Neural cell (in vitro differentiated cells): ENCODE measurements at regions not wholly inside any gene's neighbourhood (a gene's known extent, or its start where the extent isn't known, plus 50 kb on each side); places are given as distances from the start of the nearest gene placed in this dataset.

Experiments used
- H2AFZ ChIP-seq: fragments of 200-600, 300-800 bp; sonication (generic), shearing (Covaris generic); 2 replicates; pipeline ENCODE4 v1.6.0; 2014; ENCODE audit warnings: low read depth, mild to moderate bottlenecking, antibody characterized with exemption, low read length, moderate library complexity
- H3F3A ChIP-seq: fragments of 200-600 bp; shearing (Covaris generic); 2 replicates; pipeline ENCODE4 v1.6.1; 2016; ENCODE audit warnings: mild to moderate bottlenecking, moderate library complexity, mixed read lengths, antibody characterized with exemption, low read length; ENCODE audit not compliant: insufficient read depth, poor library complexity, severe bottlenecking
- H3K27ac ChIP-seq: fragments of 200-600, 300-800 bp; sonication (generic), shearing (Covaris generic); 2 replicates; pipeline ENCODE4 v1.5.1; 2014; ENCODE audit warnings: mild to moderate bottlenecking, low read length, moderate library complexity
- H3K27me3 ChIP-seq: fragments of 300-800, 200-600 bp; sonication (generic), shearing (Covaris generic); 2 replicates; pipeline ENCODE4 v1.6.0; 2014; ENCODE audit warnings: mild to moderate bottlenecking, low read depth, low read length, moderate library complexity; ENCODE audit not compliant: insufficient read depth
- H3K36me3 ChIP-seq: fragments of 300-800, 200-600 bp; sonication (generic), shearing (Covaris generic); 2 replicates; pipeline ENCODE4 v1.5.1; 2014; ENCODE audit warnings: mild to moderate bottlenecking, antibody characterized with exemption, low read length, moderate library complexity; ENCODE audit not compliant: insufficient read depth
- H3K4me2 ChIP-seq: fragments of 300-800, 200-600 bp; sonication (generic), shearing (Covaris generic); 2 replicates; pipeline ENCODE4 v1.6.0; 2014; ENCODE audit warnings: mild to moderate bottlenecking, low read length
- H3K4me3 ChIP-seq: fragments of 300-800, 200-600 bp; sonication (generic), shearing (Covaris generic); 2 replicates; pipeline ENCODE4 v1.5.1; 2014; ENCODE audit warnings: mild to moderate bottlenecking, low read length, moderate library complexity
- H3K79me2 ChIP-seq: fragments of 200-600 bp; shearing (Covaris generic); replicated peaks from 2 replicates; pipeline ENCODE4 v1.6.0; 2014; ENCODE audit warnings: mild to moderate bottlenecking, low read length, moderate library complexity; ENCODE audit not compliant: insufficient read depth
- H3K9ac ChIP-seq: fragments of 300-800, 200-600 bp; sonication (generic), shearing (Covaris generic); 2 replicates; pipeline ENCODE4 v1.6.1; 2016; ENCODE audit warnings: mild to moderate bottlenecking, low read length, mixed read lengths
- H3K9me2 ChIP-seq: fragments of 200-600 bp; shearing (Covaris generic); 2 replicates; pipeline ENCODE4 v1.6.1; 2016; ENCODE audit warnings: mild to moderate bottlenecking, low read length, mixed read lengths; ENCODE audit not compliant: insufficient read depth
- H3K9me3 ChIP-seq: fragments of 200-600, 300-800 bp; sonication (generic), shearing (Covaris generic); 2 replicates; pipeline ENCODE4 v1.6.1; 2016; ENCODE audit warnings: mild to moderate bottlenecking, mixed run types, low read length, moderate library complexity, mixed read lengths
- H4K20me1 ChIP-seq: fragments of 200-600 bp; shearing (Covaris generic); 2 replicates; pipeline ENCODE4 v1.6.1; 2016; ENCODE audit warnings: mild to moderate bottlenecking, mixed run types; ENCODE audit not compliant: insufficient read depth
- CTCF ChIP-seq: fragments of 450-650 bp; IDR thresholded peaks from 2 replicates; pipeline ENCODE4 v1.5.1; 2014; ENCODE audit warnings: antibody characterized with exemption, mild to moderate bottlenecking, moderate library complexity; ENCODE audit not compliant: poor library complexity, severe bottlenecking
- EP300 ChIP-seq: fragments of 450-650 bp; conservative IDR thresholded peaks from 2 replicates; pipeline ENCODE4 v1.6.1; 2014; ENCODE audit warnings: antibody characterized with exemption, mild to moderate bottlenecking, moderate library complexity; ENCODE audit not compliant: poor library complexity, severe bottlenecking
- EZH2 ChIP-seq: fragments of 200-600, 300-800 bp; shearing (Covaris generic), sonication (generic); IDR thresholded peaks from 2 replicates; pipeline ENCODE4 v1.6.1; 2014; ENCODE audit warnings: antibody characterized with exemption, low read length, borderline replicate concordance, mild to moderate bottlenecking; ENCODE audit not compliant: insufficient read depth, poor library complexity, severe bottlenecking
- MXI1 ChIP-seq: fragments of 450-650 bp; conservative IDR thresholded peaks from 2 replicates; pipeline ENCODE4 v1.6.1; 2014; ENCODE audit warnings: antibody characterized with exemption, mild to moderate bottlenecking; ENCODE audit not compliant: poor library complexity, severe bottlenecking
- POLR2AphosphoS5 ChIP-seq: IDR thresholded peaks from 2 replicates; pipeline ENCODE4 v1.6.1; 2012
- RAD21 ChIP-seq: fragments of 450-650 bp; conservative IDR thresholded peaks from 2 replicates; pipeline ENCODE4 v1.6.1; 2014; ENCODE audit warnings: antibody characterized with exemption, mild to moderate bottlenecking, moderate library complexity
- REST ChIP-seq: IDR thresholded peaks from 2 replicates; pipeline ENCODE4 v1.6.1; 2012; ENCODE audit warnings: borderline replicate concordance
- SMC3 ChIP-seq: fragments of 450-650 bp; conservative IDR thresholded peaks from 2 replicates; pipeline ENCODE4 v1.6.1; 2014; ENCODE audit warnings: antibody characterized with exemption, mild to moderate bottlenecking, moderate library complexity; ENCODE audit not compliant: poor library complexity
- TAF1 ChIP-seq: IDR thresholded peaks from 2 replicates; pipeline ENCODE4 v1.6.1; 2012; ENCODE audit warnings: low read depth

GRCh38 chrX:130995439-130995838, 62.7 kb upstream of the ARHGAP36 start:
- no peaks in the 10 kb centered on the region for H3K79me2 ChIP-seq
- no peak overlapping the region for H3K27ac ChIP-seq
- no peaks in the 10 kb centered on the region for H3K9me3 ChIP-seq
- H3K36me3 ChIP-seq = no peaks in the 10 kb centered on the region
- TF ChIP-seq REST (no peak), TAF1 (no peak), EZH2 (no peak), SMC3 (no peak), POLR2AphosphoS5 (no peak), CTCF (no peak), EP300 (no peak), RAD21 (no peak), MXI1 (no peak)
- no peaks in the 10 kb centered on the region for H4K20me1 ChIP-seq
- H3K9me2 ChIP-seq = no peaks in the 10 kb centered on the region
- no peak overlapping the region for H3K4me2 ChIP-seq
- H2AFZ ChIP-seq = no peak overlapping the region
- H3K27me3 ChIP-seq = no peaks in the 10 kb centered on the region
- H3K9ac ChIP-seq = no peak overlapping the region
- no peaks in the 10 kb centered on the region for H3F3A ChIP-seq
- H3K4me3 ChIP-seq = no peak overlapping the region

- no peaks in the 10 kb centered on the region for H3K27me3 ChIP-seq
- H3K4me3 ChIP-seq = no peak overlapping the region
- H3K27ac ChIP-seq = no peak overlapping the region
- H3K9me3 ChIP-seq = no peaks in the 10 kb centered on the region
- no peaks in the 10 kb centered on the region for H3F3A ChIP-seq
- no peaks in the 10 kb centered on the region for H3K36me3 ChIP-seq
- H4K20me1 ChIP-seq = no peaks in the 10 kb centered on the region
- TF ChIP-seq EP300 = no peak
- no peak for TF ChIP-seq MXI1
- no peak for TF ChIP-seq RAD21
- no peak for TF ChIP-seq CTCF
- H3K79me2 ChIP-seq = no peaks in the 10 kb centered on the region
- no peaks in the 10 kb centered on the region for H3K9me2 ChIP-seq
- H3K9ac ChIP-seq = no peak overlapping the region
- no peak overlapping the region for H3K4me2 ChIP-seq
- H2AFZ ChIP-seq = no peak overlapping the region
Observed at GRCh38 chrX:130997314-130997713, 60.8 kb upstream of the ARHGAP36 start.
